ENCODE measurements at regions not wholly inside any gene's neighbourhood (a gene's known extent, or its start where the extent isn't known, plus 50 kb on each side); places are given as distances from the start of the nearest gene placed in this dataset.

DNA sequence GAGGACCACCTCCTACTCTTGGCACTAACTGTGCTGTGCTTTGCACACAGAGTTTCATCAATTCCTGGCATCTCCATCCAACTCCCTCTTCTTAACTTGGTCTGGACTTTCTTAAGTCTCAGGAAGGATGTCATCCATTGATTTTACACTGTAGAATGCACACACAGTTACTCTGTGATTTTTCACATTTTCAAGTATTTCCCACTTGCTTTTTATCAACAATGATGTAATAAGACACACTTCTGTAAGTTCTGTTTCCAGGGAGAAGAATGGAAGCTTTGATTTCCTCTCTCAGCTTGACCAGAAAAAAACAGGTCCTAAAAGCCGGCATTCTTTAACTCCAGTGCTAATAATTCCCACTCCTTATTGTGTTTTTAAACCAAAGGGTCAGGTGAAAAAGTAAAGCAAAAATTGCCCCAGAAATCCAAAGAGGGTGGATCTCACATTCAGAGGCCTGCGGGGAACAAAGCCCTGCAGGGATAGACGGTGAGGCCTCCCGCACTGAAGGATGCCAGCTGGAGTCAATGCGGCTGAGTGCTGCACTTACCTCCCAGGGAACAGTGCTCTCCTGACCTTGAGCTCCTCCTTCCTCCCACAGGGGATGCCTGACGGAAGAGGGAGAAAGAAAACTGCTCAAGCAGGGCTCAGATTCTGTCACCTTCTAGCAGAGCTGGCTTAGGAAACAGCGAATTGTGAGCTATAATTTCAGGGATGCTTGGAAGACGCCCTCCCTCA lies 83.1 kb downstream of the PDCL3 start:
- TF ChIP-seq, protein P1, sequence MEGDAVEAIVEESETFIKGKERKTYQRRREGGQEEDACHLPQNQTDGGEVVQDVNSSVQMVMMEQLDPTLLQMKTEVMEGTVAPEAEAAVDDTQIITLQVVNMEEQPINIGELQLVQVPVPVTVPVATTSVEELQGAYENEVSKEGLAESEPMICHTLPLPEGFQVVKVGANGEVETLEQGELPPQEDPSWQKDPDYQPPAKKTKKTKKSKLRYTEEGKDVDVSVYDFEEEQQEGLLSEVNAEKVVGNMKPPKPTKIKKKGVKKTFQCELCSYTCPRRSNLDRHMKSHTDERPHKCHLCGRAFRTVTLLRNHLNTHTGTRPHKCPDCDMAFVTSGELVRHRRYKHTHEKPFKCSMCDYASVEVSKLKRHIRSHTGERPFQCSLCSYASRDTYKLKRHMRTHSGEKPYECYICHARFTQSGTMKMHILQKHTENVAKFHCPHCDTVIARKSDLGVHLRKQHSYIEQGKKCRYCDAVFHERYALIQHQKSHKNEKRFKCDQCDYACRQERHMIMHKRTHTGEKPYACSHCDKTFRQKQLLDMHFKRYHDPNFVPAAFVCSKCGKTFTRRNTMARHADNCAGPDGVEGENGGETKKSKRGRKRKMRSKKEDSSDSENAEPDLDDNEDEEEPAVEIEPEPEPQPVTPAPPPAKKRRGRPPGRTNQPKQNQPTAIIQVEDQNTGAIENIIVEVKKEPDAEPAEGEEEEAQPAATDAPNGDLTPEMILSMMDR (IDR thresholded peaks at IDR 0.05) = no peak

GRCh38 chr2:100647709-100648108 lies 84.9 kb downstream of the PDCL3 start:
- DNase-seq (ENCODE audit: low spot score) (no peak), ATAC-seq (ENCODE audit: low FRiP score) (no peak)
- TF ChIP-seq, protein P1 (IDR thresholded peaks at IDR 0.05) = no peak

More for the DNA sequence above, 83.1 kb downstream of the PDCL3 start:
- no peak for DNase-seq (ENCODE audit: low spot score)
- no peak for ATAC-seq (ENCODE audit: low FRiP score)

GRCh38 chr2:100650151-100650550 lies 87.4 kb downstream of the PDCL3 start:
- DNase-seq (ENCODE audit: low spot score) = no peak
- TF ChIP-seq, protein P1 (IDR thresholded peaks at IDR 0.05) = no peak
- no peak for ATAC-seq (ENCODE audit: low FRiP score)

DNA sequence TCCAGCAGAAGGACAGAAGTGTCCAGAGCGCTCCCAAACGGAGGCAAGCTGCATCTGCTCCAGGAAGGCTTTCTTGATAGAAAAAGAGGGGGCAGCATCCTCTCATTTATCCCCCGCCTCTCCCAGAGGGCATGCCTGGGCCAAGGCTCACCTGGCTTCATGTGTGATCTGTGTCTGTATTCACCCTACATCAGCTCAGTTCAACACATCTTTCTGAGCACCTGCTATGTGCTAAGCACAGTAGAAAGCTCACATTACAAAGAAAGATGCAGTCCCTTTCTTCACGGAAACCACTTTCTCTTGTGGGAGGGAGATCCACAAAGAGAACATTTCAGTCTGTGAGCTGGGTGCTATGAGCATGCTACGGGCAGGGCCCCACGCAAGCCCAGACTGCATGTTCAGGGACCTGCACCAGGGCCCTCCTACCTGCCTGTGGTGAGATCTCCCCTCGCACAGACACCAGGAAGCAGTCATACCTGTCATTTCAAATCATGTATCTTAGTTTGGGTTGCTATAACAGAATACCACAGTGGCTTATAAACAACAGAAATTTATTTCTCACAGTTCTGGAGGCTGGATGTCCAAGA lies 90.7 kb downstream of the PDCL3 start:
- no peak for ATAC-seq (ENCODE audit: low FRiP score)
- TF ChIP-seq, protein P1 (IDR thresholded peaks at IDR 0.05) = no peak
- DNase-seq (ENCODE audit: low spot score) = no peak

GRCh38 chr2:100654611-100655010 lies 91.8 kb downstream of the PDCL3 start:
- TF ChIP-seq, protein P1 (IDR thresholded peaks at IDR 0.05) = no peak
- ATAC-seq (ENCODE audit: low FRiP score) (no peak), DNase-seq (ENCODE audit: low spot score) (no peak)

- ATAC-seq (ENCODE audit: low FRiP score) (peak; percentile 75), DNase-seq (ENCODE audit: low spot score) (no peak)
- TF ChIP-seq, protein P1 (IDR thresholded peaks at IDR 0.05) = no peak
Observed at GRCh38 chr2:100655446-100655845, 92.7 kb downstream of the PDCL3 start.
